ENCODE measurements at regions not wholly inside any gene's neighbourhood (a gene's known extent, or its start where the extent isn't known, plus 50 kb on each side); places are given as distances from the start of the nearest gene placed in this dataset.

DNA sequence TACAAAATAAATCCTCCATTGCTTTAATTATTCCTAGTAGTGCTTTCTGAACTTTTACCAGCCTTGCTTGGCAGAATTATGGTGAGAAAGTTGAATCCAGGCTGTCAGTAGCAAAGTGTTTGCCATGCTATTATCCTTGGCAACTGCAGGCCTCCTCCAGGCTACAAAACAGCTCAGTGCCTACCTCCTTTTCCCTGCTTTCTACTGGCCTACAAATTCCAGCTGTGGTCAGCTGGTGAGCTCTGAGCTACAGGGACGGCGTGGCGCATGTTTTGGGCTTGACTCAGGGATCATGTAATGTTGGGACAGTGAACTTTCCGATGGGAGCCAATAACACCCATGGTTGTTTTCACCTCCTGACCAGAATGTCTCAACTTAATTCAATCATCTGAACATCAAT lies 456.1 kb upstream of the ADAMTS5 start:
- H3K4me3 ChIP-seq (ENCODE audit: control extremely low read depth in 1 of 5, extremely low read depth in 1 of 5, insufficient read depth in 1 of 5, low read depth in 2 of 5, low read length in 4 of 5) = no peak overlapping the region
- Mint-ChIP-seq H3K27ac (no peak overlapping the region), H3K9me3 (ENCODE audit: insufficient read depth) (peaks cover 9% of the 10 kb centered on the region), H3K4me3 (no peak overlapping the region), H3K27me3 (no peaks in the 10 kb centered on the region), H3K4me1 (no peaks in the 10 kb centered on the region)
- H3K79me2 ChIP-seq (ENCODE audit: control insufficient read depth, insufficient read depth, low read length) = no peaks in the 10 kb centered on the region
- TF ChIP-seq CTCF (IDR thresholded peaks at IDR 0.05) (no peak), EZH2 (IDR thresholded peaks at IDR 0.05; ENCODE audit: borderline replicate concordance, insufficient read depth, low read depth, low read length, poor library complexity, severe bottlenecking) (no peak)
- H3K27me3 ChIP-seq (replicated peaks in 1 of 4; ENCODE audit: control extremely low read depth in 1 of 4, control insufficient read depth in 3 of 4, insufficient read depth in 4 of 4, low read length in 3 of 4) = no peaks in the 10 kb centered on the region
- no peaks in the 10 kb centered on the region for H3K36me3 ChIP-seq (replicated peaks in 1 of 2; ENCODE audit: control extremely low read depth in 1 of 2, control insufficient read depth in 1 of 2, extremely low read depth in 1 of 2, insufficient read depth in 2 of 2, low read length in 1 of 2)
- no peak overlapping the region for H3K4me2 ChIP-seq (replicated peaks; ENCODE audit: low read depth, low read length, poor library complexity, severe bottlenecking)
- ChIA-PET POLR2A (no interaction called here), CTCF (no interaction called here)
- intact Hi-C loops (cut with micrococcal nuclease) = no loop called here
- H3K9me3 ChIP-seq (ENCODE audit: control extremely low read depth in 1 of 3, control insufficient read depth in 2 of 3, insufficient read depth in 1 of 3, low read length in 2 of 3) = peaks cover 0 to 10% (median 0%) of the 10 kb centered on the region in 3 donors
- no peak overlapping the region for H3K9ac ChIP-seq (ENCODE audit: low read length)
- no peak for DNase-seq
- no peaks in the 10 kb centered on the region for H4K20me1 ChIP-seq (ENCODE audit: control insufficient read depth, insufficient read depth, low read length, poor library complexity, severe bottlenecking)
- no peak overlapping the region for H2AFZ ChIP-seq (ENCODE audit: insufficient read depth, low read depth, low read length, poor library complexity, severe bottlenecking)
- no peak for ATAC-seq (ENCODE audit: low read depth)
- H3K4me1 ChIP-seq (ENCODE audit: control insufficient read depth in 2 of 2, insufficient read depth in 2 of 2, low read length in 2 of 2) = no peaks in the 10 kb centered on the region
- H3K27ac ChIP-seq (ENCODE audit: low read length in 2 of 2) = no peak overlapping the region
- 100% methylated on average over 2 of the region's 4 CpGs for WGBS (ENCODE audit: insufficient coverage)

DNA sequence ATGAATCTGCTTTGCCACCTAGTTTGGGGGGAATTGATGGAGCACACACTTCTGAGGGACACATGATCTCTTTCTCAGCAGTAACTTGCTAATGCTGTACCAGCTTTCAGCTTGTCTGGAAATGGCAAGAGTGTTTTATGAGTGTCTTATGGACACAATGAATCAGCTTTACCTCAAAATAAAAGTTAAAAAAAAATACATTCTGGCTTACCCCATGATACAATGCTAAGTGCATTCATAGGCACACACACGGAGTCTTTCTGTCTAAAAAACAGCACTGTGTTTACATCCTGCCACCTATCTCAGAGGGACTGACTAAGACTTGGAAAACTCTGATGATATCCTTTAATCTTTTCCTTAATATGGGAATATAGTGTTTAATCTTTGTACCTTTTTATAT lies 455.5 kb upstream of the ADAMTS5 start:
- Histone ChIP-seq H3K27me3 (replicated peaks in 1 of 4; ENCODE audit: control extremely low read depth in 1 of 4, control insufficient read depth in 3 of 4, insufficient read depth in 4 of 4, low read length in 3 of 4) (no peaks in the 10 kb centered on the region), H2AFZ (ENCODE audit: insufficient read depth, low read depth, low read length, poor library complexity, severe bottlenecking) (no peak overlapping the region), H3K4me3 (ENCODE audit: control extremely low read depth in 1 of 5, extremely low read depth in 1 of 5, insufficient read depth in 1 of 5, low read depth in 2 of 5, low read length in 4 of 5) (no peak overlapping the region), H3K27ac (ENCODE audit: low read length in 2 of 2) (no peak overlapping the region), H3K4me1 (ENCODE audit: control insufficient read depth in 2 of 2, insufficient read depth in 2 of 2, low read length in 2 of 2) (no peaks in the 10 kb centered on the region), H3K9ac (ENCODE audit: low read length) (no peak overlapping the region), H3K4me2 (replicated peaks; ENCODE audit: low read depth, low read length, poor library complexity, severe bottlenecking) (no peak overlapping the region), H3K9me3 (ENCODE audit: control extremely low read depth in 1 of 3, control insufficient read depth in 2 of 3, insufficient read depth in 1 of 3, low read length in 2 of 3) (peaks cover 0 to 10% (median 0%) of the 10 kb centered on the region in 3 donors), H3K36me3 (replicated peaks in 1 of 2; ENCODE audit: control extremely low read depth in 1 of 2, control insufficient read depth in 1 of 2, extremely low read depth in 1 of 2, insufficient read depth in 2 of 2, low read length in 1 of 2) (no peaks in the 10 kb centered on the region), H3K79me2 (ENCODE audit: control insufficient read depth, insufficient read depth, low read length) (no peaks in the 10 kb centered on the region), H4K20me1 (ENCODE audit: control insufficient read depth, insufficient read depth, low read length, poor library complexity, severe bottlenecking) (no peaks in the 10 kb centered on the region)
- no peak for DNase-seq
- WGBS (ENCODE audit: insufficient coverage) = no CpG with 5 or more reads among the region's 1 CpG
- ChIA-PET CTCF (no interaction called here), POLR2A (no interaction called here)
- Mint-ChIP-seq H3K27ac (no peak overlapping the region), H3K27me3 (no peaks in the 10 kb centered on the region), H3K4me1 (no peaks in the 10 kb centered on the region), H3K4me3 (no peak overlapping the region), H3K9me3 (ENCODE audit: insufficient read depth) (peaks cover 8% of the 10 kb centered on the region)
- intact Hi-C loops (cut with micrococcal nuclease) = no loop called here
- no peak for ATAC-seq (ENCODE audit: low read depth)
- no peak for TF ChIP-seq CTCF (IDR thresholded peaks at IDR 0.05)
- TF ChIP-seq EZH2 (IDR thresholded peaks at IDR 0.05; ENCODE audit: borderline replicate concordance, insufficient read depth, low read depth, low read length, poor library complexity, severe bottlenecking) = no peak
